ENCODE measurements at regions not wholly inside any gene's neighbourhood (a gene's known extent, or its start where the extent isn't known, plus 50 kb on each side); places are given as distances from the start of the nearest gene placed in this dataset. TPM values are rescaled to one million over a fixed set of nuclear protein-coding genes. Genes with fewer than 3 reads are reported as not detected.

GRCh38 chr6:128569732-128570679, 49.6 kb upstream of the PTPRK start:
- H3K4me1 Mint-ChIP-seq = no peaks in the 10 kb centered on the region
- Histone ChIP-seq H3K27ac (ENCODE audit: low read depth in 1 of 2, low read length in 2 of 2) (no peak overlapping the region), H3K4me1 (ENCODE audit: control insufficient read depth in 1 of 2, insufficient read depth in 2 of 2, low read length in 2 of 2) (no peaks in the 10 kb centered on the region), H3K79me2 (ENCODE audit: insufficient read depth, low read length) (no peaks in the 10 kb centered on the region), H4K20me1 (ENCODE audit: insufficient read depth, low read length) (no peaks in the 10 kb centered on the region), H3K9ac (ENCODE audit: insufficient read depth, low read length, poor library complexity, severe bottlenecking) (no peak overlapping the region), H3K9me3 (replicated peaks in 1 of 2; ENCODE audit: control insufficient read depth in 1 of 2, insufficient read depth in 1 of 2, low read length in 2 of 2) (peaks cover 0 to 3% of the 10 kb centered on the region in 2 donors), H3K36me3 (replicated peaks in 1 of 2; ENCODE audit: control insufficient read depth in 1 of 2, insufficient read depth in 2 of 2, low read length in 2 of 2) (no peaks in the 10 kb centered on the region), H3K27me3 (ENCODE audit: control insufficient read depth in 2 of 2, insufficient read depth in 2 of 2, low read length in 2 of 2) (no peaks in the 10 kb centered on the region), H2AFZ (ENCODE audit: insufficient read depth, low read depth, low read length, poor library complexity, severe bottlenecking) (no peak overlapping the region), H3K4me3 (replicated peaks in 1 of 3; ENCODE audit: low read depth in 2 of 3, low read length in 3 of 3) (no peak overlapping the region), H3K4me2 (replicated peaks; ENCODE audit: extremely low read depth, low read length, poor library complexity, severe bottlenecking) (no peak overlapping the region)
- intact Hi-C loops (cut with micrococcal nuclease) = no loop called here
- H3K27ac Mint-ChIP-seq = no peak overlapping the region
- no peak for TF ChIP-seq CTCF (IDR thresholded peaks at IDR 0.05)
- WGBS (ENCODE audit: insufficient coverage) = no CpG with 5 or more reads among the region's 5 CpGs
- H3K4me3 Mint-ChIP-seq = no peak overlapping the region
- no peak for DNase-seq
- peaks cover 1% of the 10 kb centered on the region in 3 donors for H3K27me3 Mint-ChIP-seq (ENCODE audit: low read depth in 3 of 3)
- H3K36me3 Mint-ChIP-seq = no peaks in the 10 kb centered on the region
- H3K9me3 Mint-ChIP-seq = peaks cover 0 to 11% (median 0%) of the 10 kb centered on the region in 7 donors

Small RNAs in the stretch of these regions (small RNA-seq; reads per million reads assigned to genes)
- not detected for gene RF00019 (ENCODE audit: insufficient read length, low read depth)
